ENCODE measurements at regions not wholly inside any gene's neighbourhood (a gene's known extent, or its start where the extent isn't known, plus 50 kb on each side); places are given as distances from the start of the nearest gene placed in this dataset.

DNA sequence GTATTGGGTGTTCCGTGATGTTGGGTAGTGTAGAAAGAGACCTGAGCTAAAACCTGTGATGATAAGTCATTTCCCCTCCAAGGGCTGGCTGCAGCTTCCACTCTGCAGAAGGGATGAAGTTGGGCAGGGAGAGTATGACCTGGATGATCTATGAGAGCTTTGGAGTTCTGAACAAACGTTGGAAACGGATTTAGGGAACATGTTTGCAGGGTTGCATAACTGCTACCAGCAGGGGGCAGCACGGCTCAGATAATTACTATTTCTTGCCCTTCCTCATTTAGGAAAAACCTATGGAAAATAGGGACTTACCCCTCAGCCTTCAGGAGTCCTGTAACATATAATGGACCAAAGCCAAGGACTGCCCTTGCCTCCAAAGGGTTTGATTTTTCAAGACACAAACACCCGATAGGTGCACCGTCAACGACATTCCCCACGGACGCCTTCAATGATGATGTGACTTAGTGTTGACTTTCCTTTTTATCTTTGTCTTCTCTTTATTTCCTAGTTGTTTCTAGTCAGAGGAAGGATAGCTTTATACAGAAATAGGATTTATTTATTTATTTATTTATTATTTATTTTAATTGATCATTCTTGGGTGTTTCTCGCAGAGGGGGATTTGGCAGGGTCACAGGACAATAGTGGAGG, 164.9 kb upstream of the SASH1 start:
- no peak for DNase-seq

DNA sequence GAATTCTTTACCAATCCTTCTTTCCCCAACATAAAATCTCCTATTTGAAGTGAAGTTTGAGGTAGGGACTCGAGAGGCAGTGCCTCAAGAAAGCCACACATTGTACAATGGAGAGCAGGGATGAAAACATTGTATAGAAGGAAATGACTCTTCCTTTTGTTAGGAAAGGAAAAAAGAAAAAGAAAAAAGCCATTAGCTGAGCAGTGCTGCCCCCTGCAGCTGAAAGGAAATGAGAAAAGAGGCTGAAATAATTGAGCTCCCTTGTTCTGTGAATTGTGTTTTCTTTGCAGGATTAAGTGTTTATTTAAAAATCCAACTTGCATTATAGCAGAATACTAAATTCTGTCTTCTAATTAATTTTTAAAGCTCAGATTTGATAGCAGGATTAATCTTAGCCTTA, 162.9 kb upstream of the SASH1 start:
- DNase-seq = no peak

DNA sequence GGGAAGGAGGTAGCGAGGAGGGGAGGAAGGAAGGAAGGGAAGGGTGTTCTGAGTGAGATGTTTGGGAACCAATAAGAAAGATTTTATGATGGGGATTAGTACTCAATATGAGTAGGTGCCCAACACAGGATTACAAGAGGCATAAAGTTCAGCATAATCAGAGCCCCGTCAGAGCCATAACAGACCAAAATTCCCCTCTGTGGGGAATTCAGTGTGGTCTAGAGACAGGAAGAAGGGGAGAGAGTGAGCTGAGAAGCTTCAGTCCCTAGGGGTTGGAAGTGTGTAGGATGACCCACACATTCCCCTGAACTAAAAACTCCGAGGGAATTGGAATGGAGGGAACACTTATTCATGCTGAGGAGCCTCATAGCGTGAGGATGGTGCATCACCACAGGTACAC, 160.3 kb upstream of the SASH1 start:
- DNase-seq = no peak

DNA sequence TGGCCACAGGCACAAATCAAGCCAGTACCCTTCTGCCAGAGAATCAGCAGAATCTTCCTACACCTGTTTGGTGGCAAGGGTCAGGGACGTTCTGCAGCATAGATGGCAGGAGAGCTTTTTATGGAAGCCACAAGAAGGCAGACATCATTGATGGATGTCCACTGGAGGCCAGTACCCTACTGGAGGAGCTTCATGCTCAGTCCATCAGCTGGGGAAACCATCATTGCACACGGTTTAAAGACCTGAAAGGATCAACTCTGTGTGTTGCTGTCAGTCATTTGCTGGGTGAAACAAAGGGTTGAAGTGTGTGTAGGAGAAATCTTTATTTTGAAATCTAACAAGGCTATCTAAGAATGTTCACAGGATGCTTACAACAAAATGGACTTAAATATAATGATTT, 158.9 kb upstream of the SASH1 start:
- no peak for DNase-seq

DNA sequence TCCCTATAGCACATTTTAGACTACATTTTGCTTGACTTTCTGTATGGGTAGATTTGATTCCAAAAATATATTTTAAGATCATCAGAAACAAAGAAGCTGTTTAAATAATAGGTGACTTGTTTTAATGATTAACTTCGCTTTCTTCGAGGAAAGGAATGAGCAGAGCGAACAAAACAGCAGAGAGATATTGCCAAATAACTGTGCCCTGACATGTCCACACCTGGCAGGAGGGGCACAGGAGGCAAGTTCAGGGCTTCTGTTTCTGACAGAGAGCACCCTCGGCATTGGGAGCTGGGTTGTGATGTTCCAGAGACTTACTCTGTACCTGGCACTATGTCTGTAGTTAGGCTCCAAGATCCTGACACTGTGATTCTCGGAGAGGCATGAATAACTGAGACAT, 155.7 kb upstream of the SASH1 start:
- DNase-seq = no peak

DNA sequence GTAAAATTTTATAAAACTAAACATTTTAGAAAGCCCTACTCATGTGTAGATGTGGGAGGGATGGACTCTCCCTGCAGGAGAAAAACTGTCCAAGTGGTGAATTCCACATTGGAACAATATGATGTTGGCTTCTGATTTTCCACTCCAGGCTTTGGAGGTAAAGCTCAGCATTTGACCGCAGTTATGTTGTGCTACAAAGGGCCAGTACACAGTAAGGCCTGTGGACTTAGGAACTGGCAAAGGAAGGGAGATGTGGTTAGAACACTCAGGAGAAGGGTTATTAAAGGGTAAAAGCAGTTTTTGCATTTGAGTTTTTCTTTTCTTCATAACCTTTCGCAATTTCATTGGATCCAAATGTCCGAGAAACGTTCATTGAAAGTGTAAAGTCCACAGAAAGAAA, 150.3 kb upstream of the SASH1 start:
- no peak for DNase-seq

DNA sequence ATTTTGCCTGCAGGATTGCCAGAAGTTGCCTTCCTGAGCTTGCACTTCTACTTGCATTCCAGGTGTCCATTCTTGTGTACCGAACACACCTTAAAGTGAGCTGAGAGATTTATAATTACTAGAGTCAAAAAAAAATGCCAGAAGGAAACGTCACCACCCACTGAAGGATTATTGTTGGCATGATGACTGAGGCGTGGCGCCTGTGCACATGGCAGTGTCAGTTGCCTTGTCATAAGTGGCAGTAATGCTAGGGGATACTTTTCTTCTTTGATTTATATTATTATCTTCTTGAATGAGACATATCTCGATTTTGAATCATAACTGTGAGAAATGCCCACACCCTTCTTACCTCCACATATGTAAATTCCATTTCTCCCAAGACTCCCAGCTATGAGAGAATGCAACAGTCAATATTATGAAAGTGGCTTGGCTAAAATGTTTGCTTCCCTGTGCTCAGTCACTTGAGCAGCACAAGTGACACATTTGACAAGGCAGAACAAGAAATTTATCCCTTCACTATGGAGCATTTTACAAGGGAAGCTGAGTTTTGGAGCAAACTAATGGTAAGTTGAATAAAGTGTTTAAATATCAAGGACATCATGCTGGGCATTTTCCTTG, 149.5 kb upstream of the SASH1 start:
- no peak for DNase-seq

DNA sequence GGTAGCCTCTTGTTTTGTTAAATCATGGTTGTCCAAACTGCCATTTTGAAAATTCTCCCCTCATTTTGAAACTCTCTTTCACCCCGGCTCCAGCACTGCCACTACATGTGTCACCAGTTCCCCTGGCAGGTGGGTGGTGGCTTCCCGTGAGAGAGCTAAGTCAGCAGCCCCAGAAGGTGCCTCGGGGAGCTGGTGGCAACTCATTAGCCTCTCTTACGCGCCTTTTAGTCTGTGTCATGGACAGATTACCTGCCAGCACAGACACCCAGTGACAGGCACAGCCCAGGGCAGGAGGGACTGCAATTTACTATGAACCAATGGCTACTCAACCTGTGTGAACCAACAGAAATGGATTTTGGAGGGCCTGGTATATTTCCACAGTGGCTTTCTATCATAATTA, 147.1 kb upstream of the SASH1 start:
- no peak for DNase-seq

DNA sequence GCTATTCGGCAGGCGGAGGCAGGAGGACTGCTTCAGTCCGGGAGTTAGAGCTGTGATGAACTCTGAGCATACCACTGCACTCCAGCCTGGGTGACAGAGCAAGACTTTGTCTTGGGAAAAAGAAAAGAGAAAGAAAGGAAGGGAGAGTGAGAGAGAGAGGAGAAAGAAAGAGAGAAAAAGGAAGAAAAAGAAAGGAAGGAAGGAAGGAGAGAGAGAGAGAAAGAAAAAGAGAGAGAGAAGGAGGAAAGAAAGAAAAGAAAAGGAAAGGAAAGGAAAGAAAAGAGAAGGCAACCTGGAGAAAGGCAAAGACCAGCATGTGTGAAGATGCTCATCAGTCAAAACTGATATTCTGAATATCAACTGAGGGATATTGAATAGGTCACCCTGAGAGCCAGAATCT, 143.1 kb upstream of the SASH1 start:
- no peak for DNase-seq

DNA sequence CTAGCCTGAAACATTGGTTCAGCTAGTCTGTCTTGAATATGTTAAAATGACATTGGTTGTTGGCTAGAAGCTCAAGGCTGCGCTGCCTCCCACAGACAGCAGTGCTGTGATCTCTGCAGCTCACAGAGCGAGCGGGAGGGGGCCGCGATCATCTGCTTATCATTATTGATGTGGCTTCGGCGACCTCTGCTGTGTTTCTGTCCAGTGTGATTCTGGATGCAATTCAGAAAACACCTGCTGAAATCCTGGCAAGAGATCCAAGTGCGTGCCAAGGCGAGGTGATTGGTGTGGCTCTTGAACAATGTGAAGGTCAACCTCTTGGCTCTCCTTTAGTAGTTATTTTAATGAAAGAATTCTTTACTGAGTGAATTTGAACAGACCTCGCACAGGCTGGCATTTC, 142.3 kb upstream of the SASH1 start:
- DNase-seq = no peak

DNA sequence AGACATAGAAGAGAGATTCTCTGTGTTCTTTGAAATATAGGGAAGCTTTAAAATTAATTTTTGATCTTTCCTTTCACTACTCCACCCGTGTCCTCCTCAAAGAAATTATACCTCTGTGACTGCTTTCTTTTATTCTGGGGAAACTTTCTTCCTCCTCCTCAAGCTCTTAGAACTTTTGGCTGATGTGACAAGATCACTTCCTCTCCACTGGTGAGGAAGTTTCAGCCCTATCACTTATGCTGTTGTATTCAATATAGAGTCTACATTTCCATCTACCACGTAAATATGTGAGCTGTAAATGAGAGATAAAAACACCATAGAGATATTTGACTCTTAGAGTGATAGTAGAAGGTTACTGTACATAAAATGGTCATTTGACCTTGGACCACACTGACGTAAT, 141.9 kb upstream of the SASH1 start:
- no peak for DNase-seq

DNA sequence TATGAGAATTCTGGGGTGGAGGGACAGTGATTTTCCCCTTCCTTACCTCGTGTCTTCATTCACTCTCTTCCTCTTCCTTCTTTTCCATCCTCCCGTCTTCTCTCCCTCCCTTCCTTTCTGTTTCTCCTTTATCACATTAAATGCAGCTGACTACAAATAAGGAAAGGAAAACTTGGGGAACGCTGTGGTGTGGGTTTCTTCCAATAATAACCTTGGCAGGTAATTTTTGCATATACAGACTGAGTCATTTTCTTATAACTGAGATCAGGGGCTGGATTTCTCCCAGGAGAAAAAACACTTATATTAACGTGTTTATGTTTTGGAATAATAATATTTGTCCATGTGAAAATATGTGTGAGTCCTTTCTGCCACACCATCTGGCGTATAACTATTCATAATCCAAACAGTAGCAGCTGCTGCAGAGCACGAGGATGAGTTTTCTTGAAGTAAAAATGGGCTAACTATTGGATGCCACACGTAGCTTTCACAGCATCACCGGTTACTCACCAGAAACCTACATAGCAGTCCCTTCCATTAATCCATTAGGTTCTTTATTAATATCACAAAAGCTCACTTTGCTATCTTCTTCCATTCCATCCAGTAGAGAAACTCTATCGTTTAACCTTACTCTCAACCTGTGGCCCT, 139.2 kb upstream of the SASH1 start:
- DNase-seq = no peak

DNA sequence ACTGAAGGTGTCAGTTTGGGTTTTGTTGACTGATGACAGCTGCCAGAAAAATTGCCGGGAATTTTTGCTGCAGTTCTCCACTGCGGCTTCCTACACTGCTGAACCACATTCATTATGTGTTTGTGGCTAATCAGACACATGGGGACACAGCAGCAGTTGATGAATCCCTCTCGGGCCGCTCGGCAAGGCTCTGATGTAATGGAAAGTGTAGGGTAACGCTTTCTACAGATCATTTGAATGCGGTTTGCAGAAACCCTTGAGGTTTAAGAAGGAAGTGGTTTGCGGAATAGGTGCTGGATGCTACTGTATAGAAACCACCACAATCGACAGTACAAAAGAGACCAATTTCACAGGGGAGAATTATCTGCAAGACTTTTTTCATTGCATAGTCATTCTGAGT, 138.7 kb upstream of the SASH1 start:
- DNase-seq = peak; percentile 2

DNA sequence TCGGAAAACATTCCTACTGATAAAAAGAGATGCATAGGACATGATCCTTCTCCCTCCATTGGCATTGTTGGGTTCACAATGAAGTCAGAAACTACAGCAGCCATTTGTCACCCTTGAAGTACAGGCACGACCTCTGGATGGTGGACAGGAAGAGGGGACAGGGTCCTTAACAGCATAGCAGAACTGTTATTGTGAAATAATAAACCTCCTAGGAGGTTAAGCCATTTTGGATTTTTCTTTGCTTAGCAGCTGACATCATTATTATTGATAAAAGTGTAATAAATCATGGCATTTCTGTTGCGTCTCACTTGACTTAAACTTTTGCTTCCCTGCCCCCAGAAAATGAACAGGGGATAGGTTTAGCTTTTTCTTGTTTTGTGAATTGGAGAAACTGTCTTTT, 134.3 kb upstream of the SASH1 start:
- DNase-seq = no peak

DNA sequence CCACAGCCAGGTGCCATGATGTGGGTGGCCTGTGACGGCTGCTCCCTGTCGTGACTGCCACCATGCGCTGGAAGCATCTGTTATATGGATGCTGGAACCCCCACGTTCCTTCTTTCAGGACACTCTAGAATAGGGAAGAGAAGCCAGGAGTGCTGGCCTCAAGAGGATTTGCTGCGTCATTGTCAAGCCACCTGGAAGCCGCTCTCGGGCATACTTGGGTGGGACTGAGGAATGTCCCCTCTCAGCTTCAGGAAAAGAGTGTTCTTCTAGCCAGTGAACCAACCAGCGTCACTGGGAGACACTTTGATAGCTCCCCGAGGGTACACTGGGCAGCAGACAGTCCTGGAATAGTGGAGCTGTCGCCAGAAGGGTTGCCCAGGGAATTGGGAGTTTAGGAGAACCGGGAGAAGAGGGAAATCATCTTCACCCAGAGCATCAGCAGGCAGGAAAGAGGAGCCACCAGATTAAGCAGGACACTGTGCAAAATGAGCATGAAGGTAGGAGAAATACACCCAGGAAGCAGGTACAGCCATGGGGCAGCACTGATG, 130.8 kb upstream of the SASH1 start:
- DNase-seq = no peak

DNA sequence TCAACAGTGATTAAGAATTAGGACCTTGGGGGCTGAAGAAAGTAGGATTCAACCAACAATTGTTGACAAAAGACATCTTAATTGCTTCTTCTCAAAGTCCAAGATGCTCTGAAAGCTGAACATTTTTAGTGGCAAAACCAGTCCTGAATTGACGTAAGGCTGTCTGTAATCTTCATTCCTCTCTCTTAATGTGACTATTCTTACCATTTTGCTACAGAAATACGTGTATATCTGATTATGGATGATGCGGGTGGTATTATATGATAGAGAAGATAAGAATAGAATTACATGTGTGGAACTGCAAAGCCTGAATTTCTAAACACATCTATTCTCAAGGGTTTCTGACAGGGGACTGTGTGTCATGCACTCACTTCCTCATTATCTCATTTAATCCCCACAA, 130.3 kb upstream of the SASH1 start:
- no peak for DNase-seq

DNA sequence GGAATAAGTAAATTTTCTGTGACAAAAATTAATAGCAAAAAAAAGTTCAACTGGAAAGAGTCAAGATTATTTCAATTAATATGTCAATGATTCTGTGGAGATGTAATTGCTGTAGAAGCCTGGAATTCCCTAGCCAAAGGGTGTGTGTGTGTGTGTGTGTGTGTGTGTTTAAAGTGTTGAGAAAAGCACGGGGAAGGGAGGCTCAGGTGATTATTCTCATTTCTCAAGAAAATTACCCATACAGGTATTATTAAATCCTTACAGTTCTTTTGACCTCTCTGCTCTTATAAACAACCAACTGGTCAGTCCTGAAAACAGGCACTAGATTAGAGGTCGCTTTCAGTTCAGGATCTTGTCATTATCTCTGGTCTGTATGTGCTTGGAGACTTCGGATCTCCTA, 129.3 kb upstream of the SASH1 start:
- DNase-seq = no peak

DNA sequence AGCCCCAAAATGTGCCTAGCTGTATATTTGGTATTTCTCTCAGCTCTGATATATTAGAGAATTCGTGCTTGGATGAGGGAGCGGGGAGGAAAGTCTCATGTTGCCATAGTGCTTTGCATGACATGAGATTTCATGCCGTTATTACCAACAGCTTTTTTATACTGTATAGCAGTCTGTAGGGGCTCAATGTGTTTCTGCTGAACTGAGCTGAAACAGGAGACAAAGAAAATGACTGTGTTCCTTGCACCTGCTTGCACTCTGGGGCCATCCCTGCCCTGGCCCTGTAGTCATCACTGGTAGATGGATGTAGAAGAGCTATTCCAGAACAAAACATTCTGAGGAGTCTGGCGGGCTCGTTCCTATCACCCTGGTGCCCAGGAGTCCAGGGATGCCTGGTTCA, 128.0 kb upstream of the SASH1 start:
- no peak for DNase-seq

DNA sequence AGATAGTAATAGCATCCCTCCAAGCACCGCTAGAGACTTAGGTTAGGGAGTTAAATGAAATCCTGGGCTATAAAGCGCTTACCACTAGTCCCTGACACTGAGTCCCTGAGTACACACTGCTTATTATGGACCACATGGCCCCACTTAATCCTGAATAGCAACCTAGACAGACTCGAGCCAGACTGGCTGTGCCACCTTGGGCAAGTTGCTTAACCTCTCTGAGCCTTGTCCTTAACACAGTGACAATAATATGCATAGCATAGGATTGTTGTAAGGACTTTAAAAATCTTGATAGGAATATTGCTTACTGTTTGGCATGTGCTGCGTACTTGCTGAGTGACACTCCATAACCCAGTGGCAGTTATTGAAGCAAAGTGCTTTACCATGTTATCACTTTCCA, 125.6 kb upstream of the SASH1 start:
- DNase-seq = no peak

DNA sequence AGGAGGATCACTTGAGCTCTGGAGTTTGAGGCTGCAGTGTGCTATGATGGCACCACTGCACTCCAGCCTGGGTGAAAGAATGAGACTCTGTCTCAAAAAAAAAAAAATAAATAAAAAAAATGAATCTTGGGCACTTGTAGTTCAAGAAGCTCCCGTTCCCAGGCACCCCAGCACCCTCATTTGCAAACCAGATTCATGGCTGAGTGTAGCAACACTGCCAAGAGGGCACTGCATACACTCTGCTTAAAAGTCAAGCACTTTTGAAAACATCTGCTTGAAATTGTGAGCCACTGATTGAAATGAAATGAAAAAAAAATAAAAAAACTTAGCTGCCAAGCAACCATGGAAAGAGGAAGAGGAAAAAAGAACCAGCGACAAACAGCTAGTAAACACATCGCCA, 124.7 kb upstream of the SASH1 start:
- no peak for DNase-seq

DNA sequence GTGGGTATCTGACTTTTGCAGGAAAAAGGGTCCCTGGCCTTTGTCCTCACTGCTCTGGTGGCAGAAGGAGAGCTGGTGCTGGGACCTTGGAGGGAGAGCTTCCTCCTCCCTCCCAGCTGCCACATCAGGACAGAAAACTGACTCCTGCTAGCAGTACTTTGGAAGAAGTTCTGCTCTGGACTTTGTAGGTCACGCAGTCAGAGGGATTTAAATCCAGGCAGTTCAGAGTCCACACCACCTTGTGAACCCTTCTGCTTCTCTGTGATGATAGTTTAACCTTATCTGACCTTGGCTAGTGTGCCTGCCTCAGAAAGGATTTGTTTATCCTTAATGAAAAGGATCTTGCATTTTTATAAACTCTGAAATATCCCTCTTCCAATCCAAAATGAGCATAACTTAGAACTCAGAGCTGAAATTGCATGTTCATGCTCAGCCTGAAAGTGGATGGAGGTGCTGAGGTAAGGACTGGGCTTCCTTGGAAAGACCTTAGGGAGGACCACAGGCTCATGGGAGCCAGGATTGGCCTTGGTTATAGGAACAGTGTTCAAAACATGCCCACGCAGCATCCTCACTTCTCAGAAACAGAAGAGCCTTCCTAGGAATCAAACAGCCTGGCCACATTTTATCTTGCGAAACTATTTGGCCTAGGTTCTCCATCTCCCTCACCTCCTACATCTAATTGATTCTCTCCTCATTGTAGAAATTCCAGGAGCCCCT, 123.9 kb upstream of the SASH1 start:
- no peak for DNase-seq

DNA sequence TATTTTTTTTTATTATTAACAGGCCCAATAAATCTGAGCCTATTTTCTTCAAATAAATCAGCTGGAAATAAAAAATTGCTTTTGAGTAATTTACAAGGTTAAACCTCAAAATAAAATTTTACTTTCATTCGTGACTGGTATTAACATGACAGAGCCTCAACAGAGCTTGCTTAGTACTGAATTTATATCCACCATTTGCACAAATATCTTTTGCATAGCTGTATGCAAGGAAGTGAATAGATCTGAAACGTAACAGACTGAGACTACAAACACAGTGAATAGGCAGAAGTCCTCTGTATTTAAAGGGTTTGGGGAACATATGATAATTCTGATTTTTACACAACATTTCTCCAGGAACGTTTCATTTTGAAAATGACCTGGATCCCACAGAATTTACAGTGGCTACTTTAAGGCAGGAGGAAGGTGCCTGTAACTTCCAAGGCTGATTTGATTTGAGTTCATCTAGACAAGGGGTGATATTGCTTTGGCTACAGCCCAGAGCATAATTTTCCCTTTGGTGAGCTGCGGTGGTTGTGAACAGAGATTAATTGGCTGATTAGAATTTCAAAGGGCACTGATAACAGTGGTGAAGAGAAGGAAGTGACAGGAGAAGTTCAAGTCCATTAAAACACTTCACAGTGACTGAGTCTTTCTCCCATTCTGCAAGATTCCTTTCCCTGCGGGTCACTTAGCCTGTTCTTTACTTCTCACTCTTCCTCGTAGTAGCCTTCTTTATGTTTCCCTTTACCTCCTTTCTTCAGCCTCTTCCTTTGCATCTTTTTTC, 121.2 kb upstream of the SASH1 start:
- no peak for DNase-seq

DNA sequence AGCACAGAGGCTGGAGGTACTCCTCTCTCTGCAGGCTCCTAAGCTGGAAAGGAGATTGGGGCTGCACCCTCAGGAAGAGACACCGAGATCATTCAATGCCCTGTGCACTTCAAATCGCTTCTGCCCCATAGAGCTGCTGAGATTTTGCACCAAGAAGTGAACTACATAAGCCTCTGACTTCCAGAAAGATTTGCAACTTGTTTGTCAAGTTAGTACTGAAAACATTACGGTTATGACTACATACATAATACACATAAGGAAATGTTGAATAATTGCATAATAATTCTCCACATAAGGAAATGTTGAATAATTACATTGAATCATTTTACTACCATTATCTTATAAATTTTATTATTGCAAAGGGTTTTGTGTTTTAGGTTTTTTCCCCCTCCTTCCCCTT, 120.3 kb upstream of the SASH1 start:
- no peak for DNase-seq

Measured in effector CD8-positive, alpha-beta T cell (primary cell).